ENCODE measurements at regions not wholly inside any gene's neighbourhood (a gene's known extent, or its start where the extent isn't known, plus 50 kb on each side); places are given as distances from the start of the nearest gene placed in this dataset.

DNA sequence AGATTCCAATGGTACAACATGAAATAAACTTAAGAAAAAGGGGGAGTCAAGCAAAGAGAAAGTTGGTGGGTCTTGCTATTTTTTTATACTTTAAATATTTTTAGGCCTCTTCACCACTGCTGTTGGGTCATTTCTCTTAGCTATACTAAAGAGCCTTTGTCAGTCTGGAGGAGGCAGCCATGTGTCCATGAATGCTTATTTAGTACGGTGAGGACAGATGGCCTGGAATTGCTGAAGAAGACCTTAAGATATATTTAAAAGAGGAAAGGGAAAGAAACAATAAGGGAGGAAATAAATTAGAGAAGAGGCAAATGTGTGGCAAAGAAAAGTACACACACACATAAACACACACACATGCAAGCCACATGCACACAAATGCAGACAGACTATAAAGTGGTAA is 560.5 kb upstream of the MEF2C start:
- no peak for DNase-seq (ENCODE audit: extremely low read depth in 1 of 2, low read depth in 1 of 2)

DNA sequence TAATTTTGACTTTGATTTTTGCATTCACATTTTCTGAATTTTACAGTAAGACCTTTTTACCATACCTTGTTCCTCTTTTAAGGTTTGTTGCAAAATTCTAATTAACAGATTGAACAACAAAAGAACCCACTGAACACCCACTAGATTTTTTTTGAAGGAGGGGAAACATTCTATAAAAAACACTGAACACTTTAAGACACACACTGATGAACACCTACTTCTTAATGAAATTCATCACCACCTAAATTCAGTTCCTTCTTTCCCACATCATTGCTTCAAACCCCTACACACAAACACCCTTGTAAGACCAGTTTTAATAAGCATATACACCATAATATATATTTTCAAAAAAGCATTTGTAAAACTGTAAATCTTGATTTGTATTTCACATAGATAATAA is 559.0 kb upstream of the MEF2C start:
- no peak for DNase-seq (ENCODE audit: extremely low read depth in 1 of 2, low read depth in 1 of 2)

DNA sequence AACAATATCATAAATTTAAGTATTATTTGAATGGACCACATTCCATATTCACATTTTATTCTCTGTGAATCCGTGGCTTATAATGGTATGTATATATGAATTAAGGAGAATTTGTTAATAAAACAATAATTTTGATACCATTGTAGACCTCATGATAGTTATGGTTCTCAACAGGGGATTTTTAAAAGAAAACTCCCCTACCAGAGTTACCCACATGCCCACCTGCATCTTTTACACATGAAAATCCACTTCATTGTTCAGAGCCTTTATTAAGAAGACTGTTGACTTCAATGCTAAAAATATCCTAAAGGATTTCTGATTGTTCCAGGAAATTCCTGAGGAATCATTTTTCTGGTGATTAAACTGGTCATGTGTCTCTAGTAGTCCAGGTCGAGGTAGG is 557.7 kb upstream of the MEF2C start:
- DNase-seq (ENCODE audit: extremely low read depth in 1 of 2, low read depth in 1 of 2): no peak

DNA sequence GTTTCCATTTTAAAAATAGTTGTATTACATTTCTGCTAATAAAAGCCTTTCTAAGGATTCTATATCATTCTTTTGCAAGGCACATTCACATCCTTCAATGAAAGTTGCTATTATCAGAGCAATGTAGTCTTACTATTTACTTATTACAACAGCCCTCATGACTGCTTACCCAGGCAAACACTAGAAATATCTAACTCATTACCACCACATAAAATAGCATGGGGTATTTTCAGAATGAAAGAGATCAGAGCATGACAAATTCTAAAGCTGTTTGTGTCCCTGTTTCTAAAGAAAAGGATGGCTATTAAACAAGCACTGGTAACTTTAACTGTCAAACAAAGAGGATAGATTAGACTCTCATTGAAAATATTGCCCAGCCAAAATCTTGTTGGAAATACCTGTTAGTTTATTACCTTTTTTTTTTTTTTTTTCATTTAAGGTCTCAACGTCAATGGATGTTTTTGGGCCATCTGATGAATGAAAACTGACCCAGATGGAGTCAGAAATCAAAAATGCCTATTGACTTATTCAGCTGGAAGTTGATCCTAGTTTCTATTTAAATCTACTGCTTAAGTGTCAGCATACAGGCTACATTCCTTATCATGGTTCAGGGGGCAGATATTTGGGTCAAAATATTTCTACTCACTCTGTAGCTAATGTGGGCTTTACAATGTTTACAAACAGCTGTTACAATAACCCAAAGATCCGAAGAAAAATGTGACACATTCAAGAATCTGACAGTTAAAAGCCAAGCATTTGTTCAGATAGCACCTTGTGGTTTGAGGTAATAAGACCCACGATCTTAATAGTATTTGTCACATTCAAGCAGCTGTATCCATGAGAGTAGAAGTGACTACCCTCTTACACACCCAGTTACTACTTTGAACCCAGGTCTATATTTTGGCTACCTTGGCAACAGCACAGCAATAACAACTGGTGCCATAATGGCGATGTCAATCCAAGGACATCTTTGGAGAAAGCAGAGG is 554.8 kb upstream of the MEF2C start:
- DNase-seq (ENCODE audit: extremely low read depth in 1 of 2, low read depth in 1 of 2): no peak

DNA sequence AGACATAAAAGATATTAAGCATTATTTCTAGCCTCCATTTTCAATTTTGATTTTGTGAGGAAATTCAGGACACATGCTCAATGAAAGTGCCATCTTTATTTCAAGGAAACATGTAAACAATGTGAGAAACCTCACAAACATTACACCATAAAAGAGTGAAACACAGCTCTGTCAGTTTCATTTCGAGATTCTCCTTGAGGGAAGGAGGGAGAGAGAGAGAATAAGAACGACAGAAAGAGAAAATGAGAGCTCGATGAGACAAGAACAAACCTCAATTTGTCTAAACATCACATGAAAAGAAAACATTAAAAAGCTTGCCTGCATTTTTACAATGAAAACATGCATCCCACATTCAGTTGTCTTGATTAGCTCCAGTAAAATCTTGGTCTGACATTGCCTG is 553.5 kb upstream of the MEF2C start:
- no peak for DNase-seq (ENCODE audit: extremely low read depth in 1 of 2, low read depth in 1 of 2)

DNA sequence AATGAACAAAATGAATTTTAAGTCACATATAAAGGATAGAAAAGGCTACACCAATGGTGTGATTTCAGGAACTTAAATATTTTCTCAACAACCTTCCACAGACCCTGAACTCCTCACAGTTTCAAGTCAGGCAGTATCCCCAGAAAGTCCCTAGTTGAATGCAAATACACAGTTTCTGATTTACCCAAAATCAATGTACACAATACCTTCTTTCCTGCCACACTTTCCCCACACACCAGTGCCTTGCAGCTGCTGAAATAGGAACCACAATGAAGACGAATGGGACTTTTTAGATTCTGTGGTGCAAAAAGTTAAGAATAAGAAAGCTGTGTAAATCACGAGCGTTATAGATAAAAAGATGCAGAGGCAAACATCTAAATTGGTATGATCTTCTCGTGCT is 552.4 kb upstream of the MEF2C start:
- DNase-seq (ENCODE audit: extremely low read depth in 1 of 2, low read depth in 1 of 2): no peak

DNA sequence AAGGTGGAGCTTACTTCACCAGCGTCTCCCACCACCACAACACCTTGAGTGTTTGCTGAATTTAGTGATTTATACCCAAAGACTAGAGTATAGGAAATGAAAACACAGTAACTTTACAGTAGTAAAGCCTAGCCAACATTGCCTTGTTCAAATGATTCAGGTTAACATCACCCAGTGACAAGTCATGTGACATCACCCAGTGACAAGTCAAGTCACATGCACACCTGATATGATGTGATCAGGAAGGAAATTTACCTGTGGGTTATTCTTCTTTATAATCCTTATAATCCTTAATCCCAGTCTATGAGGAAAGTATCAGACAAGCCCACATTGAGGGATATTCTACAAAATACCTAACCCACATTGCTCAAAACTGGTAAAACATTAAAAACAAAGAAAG is 545.6 kb upstream of the MEF2C start:
- DNase-seq (ENCODE audit: extremely low read depth in 1 of 2, low read depth in 1 of 2): no peak

DNA sequence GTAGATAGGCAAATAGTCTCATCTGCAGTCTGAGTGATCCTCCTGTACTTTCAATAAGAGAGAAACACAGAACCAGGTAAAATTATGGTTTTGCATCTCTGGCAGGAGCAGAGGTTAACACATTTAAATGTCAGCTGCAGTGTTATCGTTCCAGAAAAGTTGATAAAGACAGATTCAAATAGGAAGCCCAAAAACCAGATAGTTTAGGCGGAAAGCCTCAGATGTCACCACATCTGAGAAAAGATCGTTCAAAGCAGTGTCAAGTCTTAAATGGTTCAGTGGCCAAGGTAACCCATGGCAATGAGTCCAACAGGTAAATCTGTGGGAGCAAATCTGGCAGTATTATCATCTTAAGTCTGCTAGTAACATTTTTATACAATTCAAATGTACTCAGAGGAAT is 542.1 kb upstream of the MEF2C start:
- no peak for DNase-seq (ENCODE audit: extremely low read depth in 1 of 2, low read depth in 1 of 2)

DNA sequence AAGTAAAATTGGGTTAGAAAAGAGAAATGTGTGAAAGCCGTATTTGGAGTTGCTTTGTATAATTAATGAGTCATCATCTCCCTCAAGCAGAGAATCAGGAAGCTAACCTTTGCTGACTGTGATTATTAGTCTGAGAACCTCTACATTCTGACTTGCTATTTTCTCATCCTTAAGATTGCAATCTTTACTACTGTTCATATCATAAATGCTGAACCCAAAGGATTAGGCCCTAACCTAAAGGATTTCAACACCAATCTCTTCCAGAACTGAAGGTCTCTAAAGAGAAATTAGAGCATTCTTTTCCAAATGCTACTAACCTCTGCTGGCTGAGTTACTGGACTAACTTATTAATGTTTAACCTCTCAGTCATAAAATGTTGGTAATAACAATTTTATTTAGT is 538.1 kb upstream of the MEF2C start:
- no peak for DNase-seq (ENCODE audit: extremely low read depth in 1 of 2, low read depth in 1 of 2)

DNA sequence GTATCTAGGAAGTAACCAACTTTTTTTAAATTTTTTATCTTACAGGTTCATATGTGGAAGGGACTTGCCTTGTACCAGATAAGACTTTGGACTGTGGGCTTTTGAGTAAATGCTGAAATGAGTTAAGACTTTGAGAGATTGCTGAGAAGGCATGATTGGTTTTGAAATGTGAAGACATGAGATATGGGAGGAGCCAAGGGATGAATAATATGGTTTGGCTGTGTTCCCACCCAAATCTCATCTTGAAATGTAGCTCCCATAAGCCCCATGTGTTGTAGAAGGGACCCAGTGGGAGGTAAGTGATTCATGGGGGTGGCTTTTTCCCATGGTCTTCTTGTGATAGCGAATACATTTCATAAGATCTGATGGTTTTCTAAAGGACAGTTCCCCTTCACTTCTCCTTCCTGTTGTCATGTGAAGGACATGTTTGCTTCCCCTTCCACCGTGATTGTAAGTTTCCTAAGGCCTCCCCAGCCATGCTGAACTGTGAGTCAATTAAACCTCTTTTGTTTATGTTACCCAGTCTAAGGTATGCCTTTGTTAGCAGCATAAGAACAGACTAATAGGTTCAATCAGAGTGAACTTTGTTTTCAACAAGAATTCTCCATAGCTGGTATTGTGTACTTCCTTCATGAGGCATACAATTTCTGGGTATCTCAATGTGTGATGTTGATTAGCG is 535.6 kb upstream of the MEF2C start:
- DNase-seq (ENCODE audit: extremely low read depth in 1 of 2, low read depth in 1 of 2): no peak

DNA sequence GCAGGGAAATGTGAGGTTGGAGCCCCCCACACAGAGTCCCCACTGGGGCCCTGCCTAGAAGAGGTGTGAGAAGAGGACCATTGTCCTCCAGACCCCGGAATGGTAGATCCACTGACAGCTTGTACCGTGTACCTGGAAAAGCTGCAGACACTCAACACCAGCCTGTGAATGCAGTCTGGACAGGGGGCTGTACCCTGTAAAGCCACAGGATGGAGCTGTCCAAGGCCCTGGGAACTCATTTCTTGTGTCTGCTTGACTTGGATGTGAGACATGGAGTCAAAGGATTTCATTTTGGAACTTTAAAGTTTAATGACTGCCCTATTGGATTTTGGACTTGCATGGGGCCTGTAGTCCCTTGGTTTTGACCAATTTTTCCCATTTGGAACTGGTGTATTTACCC is 535.0 kb upstream of the MEF2C start:
- no peak for DNase-seq (ENCODE audit: extremely low read depth in 1 of 2, low read depth in 1 of 2)

DNA sequence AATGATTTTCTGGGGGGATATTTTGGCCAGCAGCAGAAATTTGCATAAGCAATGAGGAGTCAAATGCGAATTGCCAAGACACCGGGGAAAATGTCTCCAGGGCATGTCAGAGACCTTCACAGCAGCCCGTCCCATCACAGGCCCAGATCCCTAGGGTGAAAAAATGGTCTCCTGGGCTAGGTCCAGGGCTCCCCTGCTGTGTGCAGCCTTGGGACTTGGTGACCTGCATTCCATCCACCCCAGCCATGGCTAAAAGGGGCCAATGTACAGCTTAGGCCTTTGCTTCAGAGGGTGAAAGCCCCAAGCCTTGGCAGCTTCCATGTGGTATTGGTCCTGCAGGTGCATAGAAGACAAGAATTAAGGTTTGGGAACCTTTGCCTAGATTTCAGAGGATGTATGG is 534.5 kb upstream of the MEF2C start:
- DNase-seq (ENCODE audit: extremely low read depth in 1 of 2, low read depth in 1 of 2): no peak

DNA sequence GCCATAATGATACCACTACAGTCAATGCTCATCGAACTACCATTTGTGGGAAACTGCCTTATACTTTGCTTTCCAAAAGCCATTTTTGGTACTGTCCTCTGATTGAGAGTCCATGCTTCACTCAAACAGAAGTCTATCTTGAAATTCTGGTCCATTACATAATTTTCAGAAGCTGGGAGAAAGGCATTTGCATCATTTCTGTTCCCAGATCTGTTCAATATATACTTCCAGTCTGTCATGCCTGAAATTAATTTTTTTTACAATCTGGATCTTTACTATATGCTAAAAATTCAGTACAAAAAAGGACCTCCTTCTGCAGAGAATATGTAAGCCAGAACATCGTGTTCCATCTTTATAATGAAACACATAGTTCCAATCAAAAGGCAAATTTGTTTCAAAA is 528.9 kb upstream of the MEF2C start:
- no peak for DNase-seq (ENCODE audit: extremely low read depth in 1 of 2, low read depth in 1 of 2)

DNA sequence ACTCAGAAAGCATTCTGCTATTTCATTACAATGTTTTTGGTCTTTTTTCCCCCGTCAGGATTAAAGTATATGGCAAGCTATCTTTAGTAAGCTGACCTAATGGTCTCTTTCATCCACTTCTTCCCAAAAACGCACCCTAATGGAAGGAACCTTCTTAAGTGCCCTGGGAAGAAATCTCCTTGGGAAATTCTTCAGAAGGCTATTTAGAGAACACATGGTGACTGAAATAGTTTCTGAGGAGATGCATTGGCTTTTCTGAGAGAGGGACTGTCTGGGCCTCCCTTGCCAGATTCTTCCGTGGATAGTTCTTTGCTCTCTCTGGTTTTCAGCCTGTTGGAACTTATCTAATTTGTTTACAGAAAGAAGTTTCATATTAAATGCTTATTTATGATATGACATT is 524.1 kb upstream of the MEF2C start:
- no peak for DNase-seq (ENCODE audit: extremely low read depth in 1 of 2, low read depth in 1 of 2)

DNA sequence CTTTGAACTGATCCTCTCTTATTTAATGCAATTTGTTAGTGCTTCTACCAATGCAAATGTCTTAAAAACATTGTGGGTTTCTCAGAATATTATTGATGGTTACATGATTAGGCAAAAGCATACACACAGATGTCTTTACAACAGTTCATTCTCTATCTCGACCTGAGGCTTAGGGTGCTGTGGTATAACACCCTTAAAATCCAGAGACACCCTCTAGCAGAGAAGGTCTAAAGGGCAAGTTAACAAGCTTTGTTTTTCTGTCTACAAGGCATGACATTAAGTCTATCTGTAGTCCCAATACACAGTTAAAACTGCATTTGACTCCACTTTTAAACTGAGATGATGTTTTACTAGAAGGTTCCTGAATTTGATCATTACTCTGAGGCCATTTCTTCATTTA is 518.7 kb upstream of the MEF2C start:
- DNase-seq (ENCODE audit: extremely low read depth in 1 of 2, low read depth in 1 of 2): no peak

DNA sequence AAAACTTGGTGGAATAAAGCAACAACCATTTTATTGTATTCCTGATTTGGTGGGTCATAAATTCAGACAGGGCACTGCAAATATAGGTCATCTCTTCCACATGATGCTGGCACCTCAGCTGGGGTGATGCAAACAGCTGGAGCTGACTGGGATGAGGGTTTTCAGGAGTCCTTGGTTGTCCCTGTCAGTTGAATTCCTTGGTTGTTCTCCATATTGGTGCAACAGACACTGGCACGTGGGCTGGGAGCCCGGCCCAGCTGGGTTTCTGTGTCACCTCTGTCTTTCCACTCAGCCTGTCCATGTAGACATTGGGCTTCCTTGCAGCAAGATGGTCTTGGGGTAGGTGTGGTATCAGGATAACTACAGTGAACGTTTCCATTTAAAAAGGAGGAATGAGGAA is 518.0 kb upstream of the MEF2C start:
- DNase-seq (ENCODE audit: extremely low read depth in 1 of 2, low read depth in 1 of 2): no peak

DNA sequence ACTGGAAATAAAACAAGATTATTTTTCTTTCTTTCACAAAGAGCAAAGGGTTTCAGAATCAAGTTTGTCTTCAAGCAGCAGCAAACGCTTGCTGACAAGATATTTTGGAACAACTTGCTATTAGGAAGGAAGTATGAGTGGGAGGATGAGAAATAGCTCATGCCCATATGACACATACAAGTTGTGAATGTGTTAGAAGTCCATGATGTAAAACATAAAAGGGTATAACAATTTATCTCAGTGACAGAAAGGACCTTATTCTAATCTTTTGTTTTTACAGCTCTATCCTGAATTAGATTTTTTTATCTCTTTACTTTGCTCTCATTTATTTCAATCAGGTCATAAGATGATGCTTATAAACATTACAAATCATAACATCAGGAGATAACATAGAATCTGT is 516.6 kb upstream of the MEF2C start:
- no peak for DNase-seq (ENCODE audit: extremely low read depth in 1 of 2, low read depth in 1 of 2)

DNA sequence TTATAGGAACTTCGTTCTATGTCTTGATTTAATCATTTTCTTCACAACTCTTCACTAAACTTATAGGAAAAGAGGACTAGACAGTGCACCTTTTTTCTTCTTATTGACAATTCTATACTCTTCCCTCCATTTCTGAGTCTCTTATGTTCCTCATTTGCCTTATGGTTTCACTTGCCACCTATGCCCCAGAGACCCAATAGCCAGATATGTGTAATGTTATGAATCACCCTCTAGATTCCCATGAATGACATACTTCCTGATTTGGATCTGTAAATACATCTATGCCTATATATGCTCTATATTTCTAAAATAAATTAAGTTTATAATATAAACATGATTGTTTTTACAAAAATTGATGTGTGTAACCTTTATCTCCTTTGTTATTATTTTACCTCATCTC is 514.1 kb upstream of the MEF2C start:
- DNase-seq (ENCODE audit: extremely low read depth in 1 of 2, low read depth in 1 of 2): no peak

DNA sequence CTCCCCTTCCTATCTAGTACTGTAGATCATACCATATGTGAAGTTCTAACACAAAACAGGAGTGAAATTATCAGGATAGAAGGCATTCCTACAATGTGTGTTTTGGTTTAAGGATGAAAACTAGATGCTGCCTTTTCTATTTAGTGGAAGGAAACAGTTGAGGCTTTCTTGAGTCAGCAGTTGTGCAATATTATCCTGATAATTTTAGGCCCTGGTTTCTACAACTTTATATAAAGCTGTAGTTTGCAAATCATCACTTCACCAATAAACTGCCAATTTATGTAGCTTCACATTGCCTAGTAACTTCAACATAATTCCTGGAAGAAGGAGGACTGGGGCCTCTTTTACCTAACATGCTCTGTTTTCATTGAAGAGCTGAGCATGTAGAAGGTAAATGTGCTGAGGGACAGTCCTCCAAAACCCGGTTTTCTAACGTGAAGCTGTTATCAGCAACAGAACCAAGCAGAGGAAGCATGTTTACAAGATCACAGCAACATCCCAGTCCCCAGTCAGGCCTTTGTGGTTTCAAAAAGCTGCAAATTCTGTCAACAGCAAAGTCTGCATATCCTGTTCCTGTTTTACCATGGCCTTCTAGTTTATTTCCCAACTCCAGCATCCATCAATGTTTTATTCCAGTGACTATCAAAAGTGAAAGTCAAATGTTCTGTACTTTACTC is 513.4 kb upstream of the MEF2C start:
- no peak for DNase-seq (ENCODE audit: extremely low read depth in 1 of 2, low read depth in 1 of 2)

DNA sequence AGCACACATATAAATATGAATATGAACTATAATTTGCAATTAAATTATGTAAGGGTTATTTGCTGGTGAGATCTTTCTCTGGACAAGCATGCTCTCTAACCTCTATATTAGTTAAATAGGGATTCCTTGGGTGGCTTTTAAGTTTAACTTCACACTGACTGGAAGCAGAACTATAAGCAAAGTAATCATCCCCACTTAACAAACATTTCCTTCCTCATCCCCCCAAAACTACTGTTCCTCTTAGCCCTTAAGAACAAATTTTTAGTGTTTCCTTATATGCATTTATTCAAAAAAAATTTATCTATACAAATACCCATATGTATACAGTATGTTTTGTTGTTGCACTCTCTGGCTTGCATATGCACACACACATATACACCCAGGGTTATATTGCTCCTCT is 512.1 kb upstream of the MEF2C start:
- no peak for DNase-seq (ENCODE audit: extremely low read depth in 1 of 2, low read depth in 1 of 2)

DNA sequence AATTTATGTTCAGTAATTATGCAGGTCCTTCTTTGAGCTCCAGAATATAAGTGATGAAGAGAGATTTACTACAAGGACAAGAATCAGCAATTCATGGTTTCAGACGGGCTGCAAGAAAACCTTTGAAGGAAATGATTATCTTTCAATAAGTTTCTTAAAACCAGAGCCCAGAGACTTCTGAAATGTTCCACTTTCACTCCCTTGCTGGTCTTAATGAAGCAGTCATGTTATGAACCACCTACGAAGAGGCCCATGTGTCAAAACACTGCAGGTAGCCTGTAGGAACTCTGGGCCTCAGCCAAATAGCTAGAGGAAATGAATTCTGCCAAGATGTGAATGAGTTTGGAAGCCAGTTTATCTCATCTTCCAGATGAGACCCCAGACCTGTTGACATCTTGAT is 505.9 kb upstream of the MEF2C start:
- no peak for DNase-seq (ENCODE audit: extremely low read depth in 1 of 2, low read depth in 1 of 2)

DNA sequence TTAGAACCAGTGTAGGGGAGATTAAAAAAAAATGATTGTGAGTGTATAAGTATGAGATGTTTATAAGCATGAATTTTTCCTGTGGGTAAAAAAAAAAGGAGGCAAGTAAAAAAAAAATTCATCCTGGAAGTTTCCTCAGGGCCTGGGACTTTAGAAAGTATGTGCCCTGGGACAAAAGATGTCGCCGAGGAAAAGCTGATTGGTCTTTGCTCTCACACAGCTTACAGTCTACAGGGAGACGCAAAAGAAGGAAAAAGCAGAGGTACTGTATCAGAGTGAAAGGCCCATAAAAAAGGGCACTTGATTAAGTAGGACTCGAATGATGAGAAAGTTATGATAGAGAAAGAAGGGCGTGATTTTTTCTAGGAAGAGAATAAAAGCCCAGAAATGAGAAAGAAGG is 501.4 kb upstream of the MEF2C start:
- DNase-seq (ENCODE audit: extremely low read depth in 1 of 2, low read depth in 1 of 2): no peak

Measured in activated CD8-positive, alpha-beta memory T cell treated with anti-CD3 and anti-CD28 coated beads for 1 hour (primary cell).